Transverse colon (tissue), 4 donors: ENCODE measurements at regions not wholly inside any gene's neighbourhood (a gene's known extent, or its start where the extent isn't known, plus 50 kb on each side); places are given as distances from the start of the nearest gene placed in this dataset.

Experiments used
- DNase-seq: peaks from one replicate; pipeline ENCODE4 v3.0.0-alpha.2; 2019
- H3K27ac ChIP-seq, 4 donors: fragments of 200-600 bp; sonication (generic); 2 replicates each; pipeline ENCODE4 v1.5.1; 2016 to 2018; ENCODE audit warnings: inconsistent platforms in 4 of 4
- H3K27me3 ChIP-seq: fragments of 200-600 bp; sonication (generic); 2 replicates; pipeline ENCODE4 v1.5.1; 2017; ENCODE audit warnings: inconsistent platforms
- H3K36me3 ChIP-seq, 4 donors: fragments of 200-600 bp; sonication (generic); 2 replicates each; pipeline ENCODE4 v1.5.1; 2017 to 2019; ENCODE audit warnings: inconsistent platforms in 4 of 4
- H3K4me1 ChIP-seq, 4 donors: fragments of 200-600 bp; sonication (generic); 2 replicates each; pipeline ENCODE4 v1.5.1; 2017 to 2020; ENCODE audit warnings: inconsistent platforms in 4 of 4
- H3K4me3 ChIP-seq, 4 donors: fragments of 200-600 bp; sonication (generic); 1 replicate in 1 of 4; 2 replicates in 3 of 4; pipeline versions ENCODE4 v1.5.1 to v1.6.1; 2017 to 2019; ENCODE audit warnings: inconsistent platforms in 4 of 4
- H3K9me3 ChIP-seq, 2 donors: fragments of 200-600 bp; sonication (generic); 2 replicates each; pipeline ENCODE4 v1.5.1; 2017 to 2019; ENCODE audit warnings: inconsistent platforms in 2 of 2
- CTCF ChIP-seq, 5 experiments: fragments of 200-600 bp in 3 of 5; fragments of 450-650 bp in 2 of 5; sonication (generic) in 3 of 5; IDR thresholded peaks; 1 replicate in 2 of 5; 2 replicates in 3 of 5; pipeline ENCODE4 v1.5.1; 2016 to 2017; ENCODE audit warnings: antibody characterized with exemption in 5 of 5, inconsistent platforms in 3 of 5, mild to moderate bottlenecking in 2 of 5, moderate library complexity in 1 of 5
- EP300 ChIP-seq: sonication (generic); formaldehyde crosslinking; IDR thresholded peaks from one replicate; pipeline ENCODE4 v1.6.1; 2017; ENCODE audit warnings: antibody characterized with exemption, low read depth
- POLR2A ChIP-seq: fragments of 450-650 bp; IDR thresholded peaks from one replicate; pipeline ENCODE4 v1.6.1; 2016; ENCODE audit warnings: antibody characterized with exemption, mild to moderate bottlenecking, moderate library complexity
- POLR2AphosphoS5 ChIP-seq, 3 donors: sonication (generic); formaldehyde crosslinking; IDR thresholded peaks; one replicate each; pipeline ENCODE4 v1.6.1; 2016; ENCODE audit warnings: antibody characterized with exemption in 3 of 3
- WGBS, 2 donors: methylation state at CpG; one replicate each; pipeline ENCODE4 v1.1.5; 2018; ENCODE audit warnings: low coverage in 1 of 2; 5-methylcytosine and 5-hydroxymethylcytosine counted together
- in situ Hi-C, 4 donors: fragments of 200-750 bp; cut with MboI; loops; one replicate each; pipeline versions ENCODE4 v1.15.0 to v1.15.1; 2017; ENCODE audit warnings: low sequenced_read_pairs in 3 of 4, low pct_ligation_motif_present in 1 of 4, low pct_unique_long_range_greater_than_20kb in 1 of 4
- intact Hi-C: fragments of 100-400 bp; cut with DNase I; formaldehyde crosslinking; loops from one replicate; pipeline ENCODE4 v1.15.1; 2023; ENCODE audit warnings: low total_unique reads

DNA sequence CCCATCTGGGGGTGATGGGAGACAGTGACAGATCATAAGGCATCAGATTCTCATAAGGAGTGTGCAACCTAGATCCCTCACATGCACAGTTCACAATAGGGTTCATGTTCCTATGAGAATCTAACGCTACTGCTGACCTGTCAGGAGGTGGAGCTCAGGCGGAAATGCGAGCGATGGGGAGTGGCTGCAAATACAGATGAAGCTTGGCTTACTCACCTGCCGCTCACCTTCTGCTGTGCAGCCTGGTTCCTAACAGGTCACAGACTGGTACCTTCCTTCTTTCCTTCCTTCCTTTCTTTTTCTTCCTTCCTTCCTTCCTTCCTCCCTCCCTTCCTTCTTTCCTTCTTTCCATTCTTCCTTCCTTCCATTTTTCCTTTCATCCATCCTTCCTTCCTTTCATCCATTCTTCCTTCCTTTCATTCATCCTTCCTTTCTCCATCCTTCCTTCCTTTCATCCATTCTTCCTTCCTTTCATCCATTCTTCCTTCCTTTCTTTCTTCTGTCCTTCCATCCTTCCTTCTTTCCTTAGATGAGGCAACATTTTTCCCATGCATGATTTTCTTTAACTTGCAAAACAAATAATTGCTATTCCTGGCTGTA is 370.0 kb upstream of the AUTS2 start:
- in situ Hi-C loops = no loop called here
- Histone ChIP-seq H3K4me1 (no peaks in the 10 kb centered on the region), H3K36me3 (no peaks in the 10 kb centered on the region), H3K27ac (no peak overlapping the region), H3K4me3 (no peak overlapping the region), H3K27me3 (no peaks in the 10 kb centered on the region), H3K9me3 (peaks cover 0 to 3% of the 10 kb centered on the region in 2 donors)
- WGBS, 2 donors = 67 to 77% methylated on average over 4 to 5 of the region's 5 CpGs
- DNase-seq = no peak
- TF ChIP-seq POLR2A (no peak), POLR2AphosphoS5 (IDR thresholded peaks at IDR 0.05) (no peak), CTCF (IDR thresholded peaks at IDR 0.05) (no peak), EP300 (no peak)
- intact Hi-C loops = no loop called here

GRCh38 chr7:69232445-69233376 is 365.6 kb upstream of the AUTS2 start:
- H3K4me1 ChIP-seq = no peaks in the 10 kb centered on the region
- no peaks in the 10 kb centered on the region for H3K9me3 ChIP-seq
- TF ChIP-seq EP300 = no peak
- no peak for TF ChIP-seq POLR2A
- TF ChIP-seq POLR2AphosphoS5 (IDR thresholded peaks at IDR 0.05) = no peak
- TF ChIP-seq CTCF (IDR thresholded peaks at IDR 0.05) = no peak
- no peaks in the 10 kb centered on the region for H3K36me3 ChIP-seq
- no peak for DNase-seq
- WGBS, 2 donors = 39 to 49% methylated on average over 15 to 21 of the region's 21 CpGs
- H3K27ac ChIP-seq = no peak overlapping the region
- in situ Hi-C loops = no loop called here
- H3K27me3 ChIP-seq = no peaks in the 10 kb centered on the region
- intact Hi-C loops = no loop called here
- no peak overlapping the region for H3K4me3 ChIP-seq

- 75% methylated on average over 8 of the region's 8 CpGs; no CpG with 5 or more reads in 1 of the 2 donors for WGBS, 2 donors
- intact Hi-C loops = no loop called here
- no peak for TF ChIP-seq POLR2AphosphoS5 (IDR thresholded peaks at IDR 0.05)
- no peak for TF ChIP-seq CTCF (IDR thresholded peaks at IDR 0.05)
- TF ChIP-seq POLR2A = no peak
- TF ChIP-seq EP300 = no peak
- no peaks in the 10 kb centered on the region for H3K27me3 ChIP-seq
- H3K4me1 ChIP-seq = no peaks in the 10 kb centered on the region
- H3K27ac ChIP-seq = no peak overlapping the region
- no peak for DNase-seq
- H3K9me3 ChIP-seq = no peaks in the 10 kb centered on the region
- in situ Hi-C loops = no loop called here
- no peak overlapping the region for H3K4me3 ChIP-seq
- no peaks in the 10 kb centered on the region for H3K36me3 ChIP-seq
These were observed 360.7 kb upstream of the AUTS2 start for GRCh38 chr7:69237541-69237940.

DNA sequence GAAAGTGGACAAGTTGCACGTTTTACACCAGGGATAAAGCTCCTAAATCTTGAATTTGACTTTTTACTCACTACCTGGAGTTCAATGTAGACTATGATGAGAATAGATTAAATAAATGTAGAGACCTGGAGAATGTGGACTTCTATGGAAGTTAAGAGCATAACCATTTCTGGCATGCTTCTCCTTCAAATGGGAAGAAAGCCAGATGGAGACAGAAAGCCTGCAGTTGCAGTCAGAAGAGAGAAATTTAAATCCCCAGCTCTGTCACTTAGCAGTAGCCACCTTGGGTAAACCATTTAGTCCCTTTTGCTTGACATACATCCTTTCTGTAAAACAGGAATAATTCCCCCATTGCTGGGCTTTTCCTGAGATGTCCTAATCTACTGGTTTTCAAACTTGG is 355.3 kb upstream of the AUTS2 start:
- Histone ChIP-seq H3K4me3 (no peak overlapping the region), H3K36me3 (no peaks in the 10 kb centered on the region), H3K4me1 (no peaks in the 10 kb centered on the region), H3K9me3 (no peaks in the 10 kb centered on the region), H3K27ac (no peak overlapping the region), H3K27me3 (no peaks in the 10 kb centered on the region)
- intact Hi-C loops (no loop called here), in situ Hi-C loops (no loop called here)
- no peak for TF ChIP-seq POLR2AphosphoS5 (IDR thresholded peaks at IDR 0.05)
- no peak for TF ChIP-seq POLR2A
- no peak for TF ChIP-seq EP300
- no peak for TF ChIP-seq CTCF (IDR thresholded peaks at IDR 0.05)
- DNase-seq = no peak
- 50 to 55% methylated on average over 1 of the region's 1 CpG for WGBS, 2 donors
